GM23338 (cell line): ENCODE measurements at regions not wholly inside any gene's neighbourhood (a gene's known extent, or its start where the extent isn't known, plus 50 kb on each side); places are given as distances from the start of the nearest gene placed in this dataset.

Source experiments
- ATAC-seq: fragments of 200-7000 bp; cut with Tn5 transposase; 3 replicates; pipeline ENCODE4 v1.9.1; 2020
- DNase-seq: peaks from one replicate; pipeline ENCODE4 v3.0.0-alpha.2; 2015; ENCODE audit warnings: low spot score
- H2AFZ ChIP-seq: fragments of 200-600 bp; sonication (generic); 2 replicates; pipeline ENCODE4 v1.8.0; 2016; ENCODE audit warnings: antibody characterized with exemption, mild to moderate bottlenecking, moderate library complexity
- H3F3A ChIP-seq: fragments of 200-600 bp; sonication (generic); replicated peaks from 2 replicates; pipeline ENCODE4 v1.8.0; 2017; ENCODE audit warnings: antibody characterized with exemption, mixed run types, low read depth
- H3K27ac ChIP-seq: fragments of 200-600 bp; sonication (generic); 2 replicates; pipeline ENCODE4 v1.6.1; 2016; ENCODE audit warnings: low read depth
- H3K27me3 ChIP-seq: fragments of 200-600 bp; sonication (generic); 2 replicates; pipeline ENCODE4 v1.8.0; 2016; ENCODE audit warnings: mild to moderate bottlenecking, mixed run types, moderate library complexity; ENCODE audit not compliant: insufficient read depth
- H3K36me3 ChIP-seq: fragments of 200-600 bp; sonication (generic); 2 replicates; pipeline ENCODE4 v1.8.0; 2016; ENCODE audit warnings: mild to moderate bottlenecking; ENCODE audit not compliant: insufficient read depth
- H3K4me1 ChIP-seq: fragments of 200-600 bp; sonication (generic); 2 replicates; pipeline ENCODE4 v1.8.0; 2016; ENCODE audit warnings: mild to moderate bottlenecking, moderate library complexity; ENCODE audit not compliant: insufficient read depth
- H3K4me2 ChIP-seq: fragments of 200-600 bp; sonication (generic); 2 replicates; pipeline ENCODE4 v1.7.1; 2017; ENCODE audit warnings: mixed run types
- H3K4me3 ChIP-seq: fragments of 200-600 bp; sonication (generic); 2 replicates; pipeline ENCODE4 v1.6.1; 2016; ENCODE audit warnings: mixed run types
- H3K79me2 ChIP-seq: fragments of 200-600 bp; sonication (generic); replicated peaks from 2 replicates; pipeline ENCODE4 v1.8.0; 2017; ENCODE audit warnings: mild to moderate bottlenecking; ENCODE audit not compliant: insufficient read depth
- H3K9me2 ChIP-seq: fragments of 200-600 bp; sonication (generic); 2 replicates; pipeline ENCODE4 v1.8.0; 2017; ENCODE audit not compliant: insufficient read depth
- H4K20me1 ChIP-seq: fragments of 200-600 bp; sonication (generic); replicated peaks from 2 replicates; pipeline ENCODE4 v1.8.0; 2017; ENCODE audit warnings: mild to moderate bottlenecking; ENCODE audit not compliant: insufficient read depth
- H3K27ac Mint-ChIP-seq: 2 replicates; pipeline ENCODE4 v1.8.0; 2020; ENCODE audit warnings: inconsistent platforms, mild to moderate bottlenecking, moderate library complexity, mixed read lengths
- H3K27me3 Mint-ChIP-seq: 3 replicates; pipeline ENCODE4 v1.8.0; 2022; ENCODE audit warnings: low read depth, mild to moderate bottlenecking, moderate library complexity, mixed read lengths, inconsistent platforms; ENCODE audit not compliant: insufficient read depth, poor library complexity
- H3K36me3 Mint-ChIP-seq: 3 replicates; pipeline ENCODE4 v1.8.0; 2021; ENCODE audit warnings: low read depth, mild to moderate bottlenecking, inconsistent platforms, moderate library complexity, mixed read lengths
- H3K4me1 Mint-ChIP-seq: 3 replicates; pipeline ENCODE4 v1.8.0; 2020; ENCODE audit warnings: mild to moderate bottlenecking, inconsistent platforms, mixed read lengths
- H3K4me3 Mint-ChIP-seq: 3 replicates; pipeline ENCODE4 v1.8.0; 2021; ENCODE audit warnings: moderate library complexity, mild to moderate bottlenecking, inconsistent platforms, mixed read lengths
- H3K9me3 Mint-ChIP-seq: 3 replicates; pipeline ENCODE4 v1.8.0; 2020; ENCODE audit warnings: moderate library complexity, mild to moderate bottlenecking, inconsistent platforms, mixed read lengths
- ETS1 ChIP-seq: IDR thresholded peaks from 2 replicates; pipeline ENCODE4 v1.6.1; 2016; ENCODE audit warnings: antibody characterized with exemption
- NANOG ChIP-seq: IDR thresholded peaks from 2 replicates; pipeline ENCODE4 v1.6.1; 2016; ENCODE audit warnings: antibody characterized with exemption, borderline replicate concordance
- POLR2AphosphoS5 ChIP-seq: IDR thresholded peaks from 2 replicates; pipeline ENCODE4 v1.6.1; 2016; ENCODE audit warnings: antibody characterized with exemption, low read depth
- REST ChIP-seq: IDR thresholded peaks from one replicate; pipeline ENCODE4 v1.6.1; 2018; ENCODE audit warnings: antibody characterized with exemption; ENCODE audit not compliant: unreplicated experiment
- ZNF331 ChIP-seq: fragments of 250-450 bp; sonication (Bioruptor Pico); IDR thresholded peaks from 2 replicates; pipeline ENCODE4 v1.5.0; 2020; ENCODE audit warnings: low read depth, mild to moderate bottlenecking, moderate library complexity
- ZNF462 ChIP-seq: fragments of 250-450 bp; sonication (Bioruptor Pico); IDR thresholded peaks from 2 replicates; pipeline ENCODE4 v1.5.0; 2020; ENCODE audit warnings: mild to moderate bottlenecking, moderate library complexity

- Mint-ChIP-seq H3K4me1 (no peaks in the 10 kb centered on the region), H3K9me3 (peaks cover 4% of the 10 kb centered on the region; the same call in 1 of the 3 replicates), H3K4me3 (no peak overlapping the region), H3K36me3 (no peaks in the 10 kb centered on the region), H3K27me3 (peaks cover under 1% of the 10 kb centered on the region), H3K27ac (no peak overlapping the region)
- Histone ChIP-seq H3K9me2 (no peaks in the 10 kb centered on the region), H3K4me1 (no peaks in the 10 kb centered on the region), H2AFZ (no peak overlapping the region), H3K27ac (no peak overlapping the region), H3K4me2 (no peak overlapping the region), H3K4me3 (no peak overlapping the region), H4K20me1 (no peaks in the 10 kb centered on the region), H3F3A (no peaks in the 10 kb centered on the region), H3K79me2 (no peaks in the 10 kb centered on the region), H3K27me3 (no peaks in the 10 kb centered on the region), H3K36me3 (no peaks in the 10 kb centered on the region)
- TF ChIP-seq ZNF331 (CRISPR knock-in tag) (no peak), REST (no peak), ZNF462 (CRISPR knock-in tag) (no peak), POLR2AphosphoS5 (no peak), NANOG (no peak), ETS1 (no peak)
- ATAC-seq (no peak), DNase-seq (no peak)
Observed at GRCh38 chr17:83160443-83161297, 81.3 kb downstream of the METRNL start.
